ENCODE measurements at regions not wholly inside any gene's neighbourhood (a gene's known extent, or its start where the extent isn't known, plus 50 kb on each side); places are given as distances from the start of the nearest gene placed in this dataset.
"Not testable (repeated sequence)": the region's sequence is repeated elsewhere in the genome, so short reads cannot be mapped to it uniquely, and the experiment has no call there.

DNA sequence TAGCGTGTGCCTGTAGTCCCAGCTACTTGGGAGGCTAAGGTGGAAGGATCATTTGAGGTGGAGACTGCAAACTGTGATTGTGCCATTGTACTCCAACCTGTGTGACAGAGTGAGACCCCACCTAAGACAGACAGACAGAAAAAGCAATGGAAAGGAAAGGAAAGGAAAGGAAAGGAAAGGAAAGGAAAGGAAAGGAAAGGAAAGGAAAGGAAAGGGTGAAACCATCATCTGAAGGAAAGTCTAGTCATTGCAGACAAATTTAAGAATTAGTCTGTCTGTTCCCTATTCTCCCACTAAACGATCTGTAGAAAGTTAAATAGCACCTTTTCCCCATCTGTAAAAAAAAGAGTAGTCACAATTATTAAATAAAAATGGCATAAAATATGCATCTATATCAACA, 91.1 kb upstream of the SKAP2 start:
- DNase-seq: no peak

DNA sequence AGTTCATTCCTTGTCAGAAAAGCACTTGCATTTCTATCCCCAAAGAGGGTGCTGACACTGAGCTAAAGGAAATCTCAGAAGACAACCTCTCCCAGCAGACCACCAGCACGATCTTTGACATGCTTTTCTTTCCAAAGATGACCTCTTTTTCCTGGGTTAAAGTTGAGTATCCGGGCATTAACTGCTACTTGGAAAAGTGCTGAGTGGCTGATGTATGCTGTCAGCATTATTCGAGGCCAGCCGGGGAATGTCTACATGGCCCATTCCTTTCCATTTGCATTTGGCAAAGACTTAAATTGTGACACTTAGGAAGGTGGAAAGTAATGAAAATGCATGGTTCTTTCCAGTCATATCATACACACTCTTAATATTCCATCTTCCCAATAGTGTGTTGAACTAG, 90.6 kb upstream of the SKAP2 start:
- no peak for DNase-seq

DNA sequence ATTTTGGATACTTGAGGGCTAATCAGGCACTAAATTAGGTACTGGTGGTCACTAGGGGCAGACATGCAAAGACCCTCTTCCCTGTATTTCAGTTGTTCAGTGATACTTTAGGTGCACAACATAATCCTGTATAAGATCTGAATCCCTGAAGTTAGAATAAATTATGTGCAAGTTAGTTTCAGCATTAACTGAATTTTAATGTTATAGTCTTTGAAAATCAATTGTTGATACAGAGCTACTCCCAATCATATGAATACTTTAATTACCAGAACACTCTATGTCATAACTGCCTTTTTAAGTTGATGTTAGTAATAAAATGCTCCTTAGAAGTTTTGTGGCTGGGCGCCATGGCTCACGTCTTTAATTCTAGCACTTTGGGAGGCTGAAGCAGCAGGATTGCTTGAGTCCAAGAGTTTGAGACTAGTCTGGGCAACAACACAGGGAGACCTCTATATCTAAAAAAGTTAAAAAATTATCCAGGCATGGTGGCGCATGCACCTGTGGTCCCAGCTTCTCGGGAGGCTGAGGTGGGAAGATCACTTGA, 87.1 kb upstream of the SKAP2 start:
- DNase-seq: no peak

DNA sequence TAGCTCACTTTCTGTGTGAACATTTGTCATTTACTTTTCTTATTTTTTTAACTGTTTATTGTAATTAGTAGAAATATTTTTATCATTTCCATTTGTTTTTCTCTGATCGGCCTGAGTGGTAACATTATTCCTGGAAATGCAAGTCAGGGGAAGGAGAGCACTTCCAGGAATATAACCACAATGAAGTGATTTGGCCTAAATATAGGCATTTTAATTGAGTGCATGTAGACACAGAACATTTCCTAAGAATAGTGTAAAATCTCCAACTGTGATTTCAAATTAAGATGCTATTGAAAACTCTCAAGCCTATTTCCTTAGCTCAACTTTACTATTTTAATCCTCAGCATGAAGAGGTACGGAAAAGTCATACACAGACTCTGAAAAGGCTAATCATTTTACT, 86.5 kb upstream of the SKAP2 start:
- DNase-seq: no peak

DNA sequence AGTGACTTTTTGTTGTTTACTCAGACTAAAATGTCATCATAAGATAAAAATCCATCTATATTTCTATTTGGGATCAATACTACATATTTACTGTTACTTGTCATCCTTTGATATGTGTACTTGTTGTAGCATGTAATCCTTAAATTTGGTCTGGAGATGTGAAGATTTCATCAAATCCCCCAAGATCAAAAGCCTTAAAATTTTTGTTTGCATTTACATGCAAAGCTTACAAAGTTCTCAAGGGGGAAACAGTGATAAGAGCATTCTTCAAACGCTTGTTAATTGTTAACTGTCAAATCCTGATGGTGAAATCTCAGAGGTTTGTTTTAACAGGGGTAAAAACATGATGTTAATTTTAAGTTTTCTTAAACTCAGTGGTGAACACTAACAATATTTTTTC, 84.9 kb upstream of the SKAP2 start:
- no peak for DNase-seq

DNA sequence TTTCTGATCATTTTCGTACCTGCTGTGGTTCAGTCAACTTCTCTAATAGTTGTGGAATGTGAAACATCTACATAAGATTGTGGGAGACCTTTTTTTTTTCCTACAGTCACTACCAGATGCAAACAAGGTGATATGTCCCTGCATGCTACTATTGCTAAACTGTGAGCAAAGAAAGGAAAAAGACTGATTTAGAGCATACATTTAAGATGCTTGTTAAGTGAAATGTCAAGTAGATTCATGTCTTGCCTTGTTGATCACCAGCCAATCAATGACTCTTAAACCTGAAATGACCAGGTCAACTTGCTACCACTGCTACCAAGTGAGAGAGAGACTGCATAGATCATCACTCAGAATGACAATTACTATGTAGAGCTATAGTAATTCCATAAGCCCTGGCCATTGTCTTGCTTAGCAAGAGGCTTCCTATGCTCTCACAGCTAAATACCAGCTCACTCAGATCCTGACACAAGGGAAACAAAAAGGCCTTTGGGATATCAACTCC, 84.3 kb upstream of the SKAP2 start:
- no peak for DNase-seq

DNA sequence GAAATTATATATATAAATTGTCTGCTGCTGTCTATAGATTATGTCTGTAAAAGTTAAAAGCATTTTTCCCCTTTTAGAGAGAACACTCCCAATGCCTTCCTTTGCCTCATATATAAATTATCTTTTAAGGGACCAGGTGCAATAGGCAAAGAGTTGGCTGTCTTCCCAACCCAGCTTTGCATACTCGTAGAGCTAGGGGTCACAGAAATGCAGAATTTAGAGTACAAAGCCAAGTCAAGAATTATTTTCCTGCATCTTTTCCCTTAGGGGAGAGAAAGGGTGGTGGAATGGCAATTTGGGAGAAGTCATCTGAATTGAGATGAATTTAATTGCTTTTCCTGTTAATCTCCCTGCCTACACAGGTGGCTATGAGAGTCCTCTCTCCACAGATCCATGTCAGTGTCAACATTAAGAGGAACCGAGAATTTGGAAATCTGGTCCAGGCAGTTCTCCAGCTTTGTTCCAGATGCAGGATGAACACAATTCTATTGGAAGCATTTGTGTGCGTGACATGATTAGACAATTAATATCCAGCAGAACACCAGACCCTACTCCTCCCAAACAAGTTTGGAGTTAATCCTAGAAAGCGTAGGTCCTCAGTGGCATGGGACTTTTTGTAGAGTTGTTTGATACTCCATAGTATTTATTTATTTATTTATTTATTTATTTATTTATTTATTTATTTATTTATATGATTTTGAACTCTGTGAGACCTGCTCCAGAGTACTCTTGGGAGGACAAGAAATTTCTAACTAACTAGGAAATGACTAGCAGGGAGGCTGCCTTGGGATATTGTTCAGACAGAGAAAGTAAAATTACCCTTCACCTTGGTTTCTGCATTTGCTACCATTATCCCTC, 80.3 kb upstream of the SKAP2 start:
- no peak for DNase-seq

DNA sequence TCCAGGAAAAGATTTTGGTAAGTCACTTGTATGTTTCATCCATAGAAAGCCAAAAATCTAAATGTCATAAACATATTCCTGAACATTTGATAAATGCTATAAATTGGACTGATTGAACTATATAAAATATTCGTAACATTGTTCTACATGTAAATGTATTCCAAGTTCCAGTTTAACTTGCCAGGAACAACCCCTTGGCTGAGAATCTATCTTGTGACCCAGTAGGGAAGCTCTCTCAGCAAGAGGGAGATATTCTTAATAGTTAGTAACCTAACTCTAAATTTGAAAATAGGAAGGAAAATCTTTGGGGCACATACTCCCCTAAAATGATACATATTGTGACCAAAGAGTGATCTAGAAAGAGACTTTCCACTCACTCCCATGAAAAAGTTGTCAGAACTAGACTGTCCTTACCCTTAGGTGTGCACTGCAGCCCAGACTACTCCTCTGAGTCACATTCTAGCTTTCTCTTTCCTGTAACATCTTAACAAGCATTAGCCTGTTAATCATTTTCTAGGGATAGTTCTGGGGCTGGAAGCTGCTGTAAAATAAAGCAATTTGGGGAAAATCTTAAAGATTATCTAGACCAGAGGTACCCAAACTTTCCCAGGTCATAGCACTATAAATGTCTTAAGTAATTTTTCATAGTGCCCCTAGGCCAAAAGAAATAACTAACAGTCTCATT, 73.7 kb upstream of the SKAP2 start:
- no peak for DNase-seq

DNA sequence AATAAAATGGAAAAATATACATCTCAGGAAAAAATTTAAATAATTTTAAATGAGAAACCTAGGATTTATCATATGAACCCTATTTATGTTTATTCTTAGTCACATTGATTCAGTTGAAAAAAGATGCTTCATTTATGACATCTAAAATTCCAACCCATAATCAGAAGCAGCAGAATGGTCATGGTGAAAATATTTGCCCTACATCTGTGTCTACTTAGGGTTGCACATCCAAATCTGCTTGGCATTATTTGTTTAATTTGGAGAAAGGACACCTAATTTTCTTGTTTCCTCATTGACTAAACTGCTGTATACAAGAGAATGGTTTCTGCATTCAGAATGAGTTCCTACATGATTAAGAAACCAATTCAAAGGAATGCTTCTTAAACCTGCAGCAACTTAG, 72.9 kb upstream of the SKAP2 start:
- DNase-seq: no peak

DNA sequence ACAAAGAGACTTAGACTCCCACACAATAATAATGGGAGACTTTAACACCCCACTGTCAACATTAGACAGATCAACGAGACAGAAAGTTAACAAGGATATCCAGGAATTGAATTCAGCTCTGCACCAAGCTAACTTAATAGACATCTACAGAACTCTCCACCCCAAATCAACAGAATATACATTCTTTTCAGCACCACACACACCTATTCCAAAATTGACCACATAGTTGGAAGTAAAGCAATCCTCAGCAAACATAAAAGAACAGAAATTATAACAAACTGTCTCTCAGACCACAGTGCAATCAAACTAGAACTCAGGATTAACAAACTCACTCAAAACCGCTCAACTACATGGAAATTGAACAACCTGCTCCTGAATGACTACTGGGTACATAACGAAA, 68.2 kb upstream of the SKAP2 start:
- not testable (repeated sequence) for DNase-seq

DNA sequence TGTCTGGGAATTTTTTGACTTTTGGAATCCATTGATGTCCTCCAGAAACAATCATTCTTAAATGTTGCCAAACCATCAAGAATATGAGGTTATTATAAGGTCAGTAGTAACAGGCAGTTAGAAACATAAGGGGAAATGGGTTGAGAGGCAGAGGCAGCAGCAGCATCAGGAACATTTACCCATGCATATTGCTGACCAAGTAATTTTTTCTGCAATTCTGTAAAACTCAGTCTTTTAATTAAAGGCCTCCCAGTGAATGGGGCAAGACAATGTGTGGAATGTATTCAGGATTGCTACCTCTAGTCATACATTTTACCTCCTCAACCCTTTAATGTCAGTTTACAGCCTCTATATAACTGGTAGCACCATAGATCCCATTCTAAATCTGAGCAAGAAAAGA, 66.5 kb upstream of the SKAP2 start:
- DNase-seq: no peak

DNA sequence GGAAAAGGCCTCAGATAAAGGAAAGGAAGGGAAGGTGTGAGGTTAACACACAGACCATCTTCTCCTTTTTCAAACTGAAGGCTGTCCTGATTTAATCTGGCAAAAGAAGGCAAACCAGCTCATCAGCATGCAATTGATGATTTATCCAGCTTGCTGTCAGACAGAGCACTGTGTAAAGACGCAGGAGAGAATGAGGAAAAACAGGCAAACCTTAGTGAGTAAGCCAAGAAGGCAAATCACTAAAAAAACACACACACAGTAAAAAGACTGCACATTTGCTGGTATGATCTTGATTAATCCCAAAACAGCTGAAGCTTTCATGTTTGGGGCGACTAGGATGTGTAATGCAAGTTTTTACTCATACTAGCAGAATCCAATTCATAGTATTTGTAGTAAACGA, 65.8 kb upstream of the SKAP2 start:
- no peak for DNase-seq

DNA sequence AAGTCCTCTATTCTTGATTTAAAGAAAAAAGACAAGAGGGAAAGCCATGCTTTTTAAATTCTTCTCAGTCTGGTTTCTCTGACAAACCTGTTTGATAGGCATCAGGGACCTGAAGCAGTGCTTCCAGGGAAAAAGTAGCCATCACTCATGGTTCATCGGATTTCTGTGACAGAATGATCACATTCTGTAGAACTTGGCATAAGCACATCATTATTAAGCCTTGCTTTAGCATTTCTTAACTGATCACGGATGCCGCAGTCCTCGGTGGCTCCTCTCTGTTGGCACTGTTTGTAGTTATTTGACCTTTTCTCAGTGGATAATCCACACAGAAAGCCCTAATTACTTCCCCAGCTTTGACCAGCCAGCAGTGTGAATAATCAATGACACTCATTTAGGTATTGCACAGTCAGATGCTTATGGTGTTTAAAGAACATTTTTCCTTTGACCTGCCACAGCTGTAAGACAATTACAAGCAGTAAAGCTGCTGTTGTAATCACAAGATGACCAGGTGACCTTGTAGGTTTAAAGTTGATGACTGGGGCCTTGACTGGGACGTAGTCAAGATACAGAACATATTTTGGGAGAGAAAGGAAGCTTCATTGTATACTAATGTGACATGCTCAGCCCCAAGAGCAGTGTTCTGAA, 64.4 kb upstream of the SKAP2 start:
- no peak for DNase-seq

DNA sequence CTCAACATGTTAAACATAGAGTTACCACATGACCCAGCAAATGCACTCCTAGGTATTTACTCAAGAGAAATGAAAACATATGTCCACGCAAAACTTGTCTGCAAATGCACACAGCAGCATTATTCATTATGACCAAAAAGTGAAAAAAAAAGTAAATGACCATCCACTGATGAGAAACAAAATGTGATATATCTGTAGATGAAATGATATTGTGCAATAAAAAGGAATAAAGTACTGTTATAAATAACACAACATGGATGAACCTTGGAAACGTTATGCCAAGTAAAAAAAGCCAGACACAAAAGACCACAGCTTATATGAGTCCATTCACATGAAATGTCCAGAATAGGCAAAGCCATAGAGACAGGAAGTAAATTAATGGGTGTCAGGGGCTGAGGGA, 61.4 kb upstream of the SKAP2 start:
- DNase-seq: no peak

DNA sequence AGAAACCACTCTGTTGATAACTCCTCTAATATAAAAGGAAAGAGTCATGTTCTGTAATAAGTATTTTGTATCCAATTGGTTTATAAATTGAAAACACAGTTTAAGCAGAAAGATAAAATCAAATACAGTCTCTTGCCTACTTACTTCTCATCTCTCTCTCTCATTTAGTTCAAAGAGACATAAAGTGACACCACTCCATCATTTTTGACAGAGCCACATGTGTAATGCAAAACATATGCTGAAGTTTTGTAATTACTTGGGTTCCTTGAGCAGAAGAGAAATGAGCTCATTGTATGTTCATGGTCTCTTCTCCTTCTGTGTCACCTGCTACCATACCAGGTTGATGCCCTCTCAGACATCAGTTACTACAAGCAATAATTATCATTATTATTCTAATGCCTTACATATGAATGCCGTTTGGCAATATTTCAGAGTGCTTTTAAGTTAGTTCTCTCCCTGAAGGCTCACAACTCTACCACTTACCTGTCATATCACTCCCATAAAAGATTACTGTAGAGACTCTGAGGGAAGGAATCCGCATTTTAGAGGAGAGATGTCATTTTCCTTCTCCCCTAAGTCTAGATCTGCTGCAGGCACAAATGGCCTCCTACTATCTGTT, 59.9 kb upstream of the SKAP2 start:
- DNase-seq: no peak

DNA sequence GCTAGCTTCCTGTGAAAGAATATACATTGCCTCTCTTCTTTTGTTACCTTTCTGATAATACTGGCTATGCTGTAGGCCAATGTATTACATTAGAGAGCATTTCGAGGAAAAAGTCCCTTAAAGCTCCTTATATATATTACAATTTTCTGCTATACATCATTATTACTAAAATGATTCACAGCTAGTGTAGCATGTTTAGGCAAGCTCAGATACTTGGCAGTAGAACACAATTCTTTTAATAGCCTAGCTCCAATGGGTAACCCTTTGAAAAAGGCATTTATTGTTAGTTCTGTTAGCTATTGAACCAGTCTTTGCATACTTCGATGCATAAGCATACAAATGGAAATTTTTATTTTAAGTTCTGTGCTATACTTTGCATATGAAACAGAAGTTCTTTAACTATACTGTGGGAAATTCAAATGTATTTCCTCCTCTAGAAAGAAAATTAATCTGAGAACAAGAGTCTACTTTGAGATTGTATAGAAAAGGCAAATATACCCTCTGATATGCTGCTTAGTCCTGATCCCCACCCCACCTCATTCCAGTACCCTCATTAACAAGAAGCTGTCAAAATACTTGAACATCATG, 55.6 kb upstream of the SKAP2 start:
- DNase-seq: no peak

DNA sequence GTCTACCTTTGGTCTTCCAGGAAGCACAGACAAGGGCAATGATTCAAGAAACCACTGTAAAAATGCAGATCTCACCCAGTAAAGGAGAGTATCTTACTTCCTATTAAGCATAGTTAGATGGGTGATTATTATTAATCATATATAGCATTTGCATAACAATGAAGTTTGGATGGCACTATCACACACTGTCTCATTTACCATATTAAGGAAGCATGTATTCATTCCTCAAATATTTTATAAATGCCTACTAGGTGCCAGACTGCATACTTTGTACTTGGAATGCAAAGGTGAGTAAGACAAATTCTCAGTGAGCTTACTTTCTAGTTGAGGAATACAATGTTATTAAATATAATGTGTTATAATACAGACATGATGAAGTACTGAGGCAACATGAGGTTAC, 53.9 kb upstream of the SKAP2 start:
- DNase-seq: no peak

DNA sequence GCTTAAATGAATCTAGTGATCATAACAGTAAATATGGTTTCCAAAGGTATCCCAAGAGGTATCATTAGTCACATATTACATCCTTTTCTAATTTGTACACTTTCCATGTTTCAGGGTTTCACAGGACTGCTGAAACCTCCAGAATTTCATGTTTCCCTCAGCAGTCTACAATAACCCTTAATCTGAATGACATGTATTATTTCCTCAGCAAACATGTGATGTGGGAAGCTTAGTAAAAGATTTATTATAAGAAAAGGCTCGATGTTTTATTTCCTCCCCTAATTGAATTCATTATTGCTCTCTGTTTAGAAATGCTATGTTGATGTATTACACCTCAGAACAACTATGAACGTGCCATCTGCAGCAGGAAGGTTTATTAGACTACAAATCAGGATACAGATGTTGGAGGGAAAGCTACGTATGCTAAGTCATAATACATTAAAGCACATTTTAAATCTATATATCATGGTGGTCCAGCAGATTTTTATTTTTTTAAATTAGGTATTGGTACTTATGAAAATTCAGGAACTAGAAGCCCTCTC, 52.5 kb upstream of the SKAP2 start:
- DNase-seq: no peak

DNA sequence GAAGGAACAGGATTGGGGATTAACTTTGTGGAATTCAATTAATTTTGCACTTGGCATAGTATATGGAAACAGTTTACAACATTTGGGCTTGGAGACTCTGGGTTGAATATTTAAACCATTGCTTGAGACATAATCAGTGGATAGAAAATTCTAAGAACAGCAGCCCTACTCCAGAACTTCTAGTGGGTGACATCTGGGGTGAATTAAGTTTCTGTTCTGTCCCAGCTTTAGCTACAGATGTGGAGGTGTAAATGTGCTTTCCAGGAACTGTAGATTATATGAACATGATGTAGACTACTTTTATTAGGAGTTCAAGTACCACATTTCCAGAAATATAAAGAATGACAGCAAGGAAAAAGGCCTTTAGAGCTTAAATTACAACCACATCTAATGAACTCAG, 51.9 kb upstream of the SKAP2 start:
- no peak for DNase-seq

All from DMS79 (cell line).